ENCODE measurements at regions not wholly inside any gene's neighbourhood (a gene's known extent, or its start where the extent isn't known, plus 50 kb on each side); places are given as distances from the start of the nearest gene placed in this dataset.
A peak's percentile ranks its signal among the peaks of the same experiment; 100 is the strongest.

- Mint-ChIP-seq H3K4me1 (no peaks in the 10 kb centered on the region), H3K27me3 (ENCODE audit: low read depth in 3 of 3) (peaks cover 2 to 4% (median 3%) of the 10 kb centered on the region in 3 donors), H3K36me3 (no peaks in the 10 kb centered on the region), H3K27ac (no peak overlapping the region), H3K9me3 (peaks cover 0 to 6% (median 0%) of the 10 kb centered on the region in 6 donors), H3K4me3 (no peak overlapping the region)
- no peak for DNase-seq
Measured at GRCh38 chr9:106622164-106622487, 240.8 kb upstream of the ZNF462 start.

- H3K36me3 Mint-ChIP-seq, result no peaks in the 10 kb centered on the region
- no peaks in the 10 kb centered on the region for H3K4me1 Mint-ChIP-seq
- peaks cover 0 to 4% (median 0%) of the 10 kb centered on the region in 6 donors for H3K9me3 Mint-ChIP-seq
- DNase-seq, result no peak
- H3K4me3 Mint-ChIP-seq, result no peak overlapping the region
- no peak overlapping the region for H3K27ac Mint-ChIP-seq
- H3K27me3 Mint-ChIP-seq (ENCODE audit: low read depth in 3 of 3), result peaks cover 2 to 4% (median 3%) of the 10 kb centered on the region in 3 donors
Measured at GRCh38 chr9:106623558-106623957, 239.4 kb upstream of the ZNF462 start.

GRCh38 chr9:106625259-106625789 lies 237.6 kb upstream of the ZNF462 start:
- H3K27ac Mint-ChIP-seq, result no peak overlapping the region
- no peak overlapping the region for H3K4me3 Mint-ChIP-seq
- H3K36me3 Mint-ChIP-seq, result peaks cover 0 to 4% (median 0%) of the 10 kb centered on the region in 3 donors
- no peaks in the 10 kb centered on the region for H3K4me1 Mint-ChIP-seq
- H3K9me3 Mint-ChIP-seq, result peaks cover 0 to 4% (median 0%) of the 10 kb centered on the region in 6 donors
- H3K27me3 Mint-ChIP-seq (ENCODE audit: low read depth in 3 of 3), result peaks cover 2 to 6% (median 3%) of the 10 kb centered on the region in 3 donors
- no peak for DNase-seq

GRCh38 chr9:106626936-106627335 lies 236.0 kb upstream of the ZNF462 start:
- peaks cover under 1 to 3% (median 3%) of the 10 kb centered on the region in 3 donors for H3K27me3 Mint-ChIP-seq (ENCODE audit: low read depth in 3 of 3)
- H3K27ac Mint-ChIP-seq, result no peak overlapping the region
- peaks cover 0 to 4% (median 0%) of the 10 kb centered on the region in 6 donors for H3K9me3 Mint-ChIP-seq
- H3K36me3 Mint-ChIP-seq, result peaks cover 0 to 4% (median 0%) of the 10 kb centered on the region in 3 donors
- DNase-seq, result no peak
- no peak overlapping the region for H3K4me3 Mint-ChIP-seq
- H3K4me1 Mint-ChIP-seq, result no peaks in the 10 kb centered on the region

- H3K27ac Mint-ChIP-seq, result no peak overlapping the region
- H3K27me3 Mint-ChIP-seq (ENCODE audit: low read depth in 3 of 3), result peaks cover 0 to 5% (median 2%) of the 10 kb centered on the region in 3 donors
- H3K9me3 Mint-ChIP-seq, result no peaks in the 10 kb centered on the region
- H3K4me1 Mint-ChIP-seq, result no peaks in the 10 kb centered on the region
- H3K36me3 Mint-ChIP-seq, result peaks cover 0 to 4% (median 0%) of the 10 kb centered on the region in 3 donors
- H3K4me3 Mint-ChIP-seq, result no peak overlapping the region
- no peak for DNase-seq
Measured at GRCh38 chr9:106632621-106633020, 230.3 kb upstream of the ZNF462 start.

- Mint-ChIP-seq H3K36me3 (peaks cover 0 to 4% (median 0%) of the 10 kb centered on the region in 3 donors), H3K4me3 (no peak overlapping the region), H3K27me3 (ENCODE audit: low read depth in 3 of 3) (peaks cover 2 to 11% (median 3%) of the 10 kb centered on the region in 3 donors), H3K27ac (no peak overlapping the region), H3K9me3 (no peaks in the 10 kb centered on the region), H3K4me1 (peaks cover 4 to 12% of the 10 kb centered on the region in 2 donors)
- DNase-seq, result no peak
Measured at GRCh38 chr9:106634183-106634582, 228.8 kb upstream of the ZNF462 start.

GRCh38 chr9:106634641-106635040 lies 228.3 kb upstream of the ZNF462 start:
- Mint-ChIP-seq H3K4me3 (no peak overlapping the region), H3K27ac (no peak overlapping the region), H3K27me3 (ENCODE audit: low read depth in 3 of 3) (peaks cover 0 to 11% (median 3%) of the 10 kb centered on the region in 3 donors), H3K9me3 (no peaks in the 10 kb centered on the region), H3K36me3 (no peaks in the 10 kb centered on the region), H3K4me1 (peaks cover 4 to 16% of the 10 kb centered on the region in 2 donors)
- DNase-seq, result no peak

GRCh38 chr9:106637486-106637885 lies 225.5 kb upstream of the ZNF462 start:
- Mint-ChIP-seq H3K27ac (no peak overlapping the region), H3K4me1 (peaks cover 9 to 32% of the 10 kb centered on the region in 2 donors), H3K4me3 (no peak overlapping the region), H3K9me3 (peaks cover 0 to under 1% (median 0%) of the 10 kb centered on the region in 6 donors), H3K27me3 (ENCODE audit: low read depth in 3 of 3) (peaks cover 0 to 8% (median 3%) of the 10 kb centered on the region in 3 donors), H3K36me3 (no peaks in the 10 kb centered on the region)
- no peak for DNase-seq

- no peak for DNase-seq
- H3K27ac Mint-ChIP-seq, result peak overlapping the region in 1 of 6 donors; percentile 1
- H3K9me3 Mint-ChIP-seq, result peaks cover 0 to 5% (median 0%) of the 10 kb centered on the region in 6 donors
- H3K4me1 Mint-ChIP-seq, result peaks cover 9 to 39% of the 10 kb centered on the region in 2 donors
- no peak overlapping the region for H3K4me3 Mint-ChIP-seq
- H3K27me3 Mint-ChIP-seq (ENCODE audit: low read depth in 3 of 3), result peaks cover 0 to 6% (median 3%) of the 10 kb centered on the region in 3 donors
- H3K36me3 Mint-ChIP-seq, result no peaks in the 10 kb centered on the region
Measured at GRCh38 chr9:106639873-106640568, 222.9 kb upstream of the ZNF462 start.

- Mint-ChIP-seq H3K36me3 (peaks cover 0 to 3% (median 0%) of the 10 kb centered on the region in 3 donors), H3K4me1 (peaks cover 9 to 35% of the 10 kb centered on the region in 2 donors), H3K27ac (no peak overlapping the region), H3K9me3 (peaks cover 0 to 5% (median 0%) of the 10 kb centered on the region in 6 donors), H3K27me3 (ENCODE audit: low read depth in 3 of 3) (peaks cover 0 to 5% (median 1%) of the 10 kb centered on the region in 3 donors), H3K4me3 (no peak overlapping the region)
- no peak for DNase-seq
Measured at GRCh38 chr9:106643211-106643930, 219.6 kb upstream of the ZNF462 start.

- peaks cover 0 to 3% (median 0%) of the 10 kb centered on the region in 3 donors for H3K36me3 Mint-ChIP-seq
- no peak overlapping the region for H3K27ac Mint-ChIP-seq
- no peak overlapping the region for H3K4me3 Mint-ChIP-seq
- H3K4me1 Mint-ChIP-seq, result peaks cover 5 to 22% of the 10 kb centered on the region in 2 donors
- peaks cover 0 to 1% (median 0%) of the 10 kb centered on the region in 3 donors for H3K27me3 Mint-ChIP-seq (ENCODE audit: low read depth in 3 of 3)
- DNase-seq, result no peak
- peaks cover 0 to 6% (median 1%) of the 10 kb centered on the region in 6 donors for H3K9me3 Mint-ChIP-seq
Measured at GRCh38 chr9:106644661-106645060, 218.3 kb upstream of the ZNF462 start.

GRCh38 chr9:106648799-106649198 lies 214.2 kb upstream of the ZNF462 start:
- peaks cover 0 to 1% (median 1%) of the 10 kb centered on the region in 3 donors for H3K27me3 Mint-ChIP-seq (ENCODE audit: low read depth in 3 of 3)
- H3K36me3 Mint-ChIP-seq, result peaks cover 0 to 3% (median 0%) of the 10 kb centered on the region in 3 donors
- peaks cover 0 to 10% (median 0%) of the 10 kb centered on the region in 6 donors for H3K9me3 Mint-ChIP-seq
- no peak overlapping the region for H3K4me3 Mint-ChIP-seq
- no peaks in the 10 kb centered on the region for H3K4me1 Mint-ChIP-seq
- no peak overlapping the region for H3K27ac Mint-ChIP-seq
- no peak for DNase-seq

- no peak overlapping the region for H3K4me3 Mint-ChIP-seq
- DNase-seq, result no peak
- no peak overlapping the region for H3K27ac Mint-ChIP-seq
- peaks cover 0 to 1% (median 1%) of the 10 kb centered on the region in 3 donors for H3K27me3 Mint-ChIP-seq (ENCODE audit: low read depth in 3 of 3)
- peaks cover 0 to 10% (median 0%) of the 10 kb centered on the region in 6 donors for H3K9me3 Mint-ChIP-seq
- H3K4me1 Mint-ChIP-seq, result no peaks in the 10 kb centered on the region
- H3K36me3 Mint-ChIP-seq, result peaks cover 0 to 6% (median 3%) of the 10 kb centered on the region in 3 donors
Measured at GRCh38 chr9:106649664-106650063, 213.3 kb upstream of the ZNF462 start.

- H3K36me3 Mint-ChIP-seq, result peaks cover 0 to 3% (median 3%) of the 10 kb centered on the region in 3 donors
- no peak overlapping the region for H3K27ac Mint-ChIP-seq
- H3K27me3 Mint-ChIP-seq (ENCODE audit: low read depth in 3 of 3), result peaks cover 0 to 1% (median 0%) of the 10 kb centered on the region in 3 donors
- H3K4me3 Mint-ChIP-seq, result no peak overlapping the region
- DNase-seq, result no peak
- peaks cover 0 to 11% of the 10 kb centered on the region in 2 donors for H3K4me1 Mint-ChIP-seq
- H3K9me3 Mint-ChIP-seq, result peaks cover 0 to 10% (median 0%) of the 10 kb centered on the region in 6 donors
Measured at GRCh38 chr9:106653213-106653612, 209.8 kb upstream of the ZNF462 start.

Measured in immature natural killer cell (primary cell).